Spleen (tissue), 11 donors: ENCODE measurements at regions not wholly inside any gene's neighbourhood (a gene's known extent, or its start where the extent isn't known, plus 50 kb on each side); places are given as distances from the start of the nearest gene placed in this dataset.
"Not testable (repeated sequence)": the region's sequence is repeated elsewhere in the genome, so short reads cannot be mapped to it uniquely, and the experiment has no call there.

Source experiments
- DNase-seq: peaks from one replicate; pipeline ENCODE4 v3.0.0-alpha.2; 2020
- H3K27ac ChIP-seq, 8 donors: fragments of 200-600 bp; sonication (generic) in 7 of 8; 1 replicate in 4 of 8; 2 replicates in 4 of 8; pipeline versions ENCODE4 v1.5.0 to v1.8.0; 2016 to 2021; ENCODE audit warnings: inconsistent platforms in 4 of 8, mild to moderate bottlenecking in 4 of 8, moderate library complexity in 1 of 8
- H3K27me3 ChIP-seq, 7 donors: fragments of 200-600 bp; sonication (generic) in 6 of 7; replicated peaks in 1 of 7; 1 replicate in 4 of 7; 2 replicates in 3 of 7; pipeline versions ENCODE4 v1.5.0 to v1.8.0; 2016 to 2021; ENCODE audit warnings: inconsistent platforms in 3 of 7, mild to moderate bottlenecking in 1 of 7
- H3K36me3 ChIP-seq, 6 donors: fragments of 200-600 bp; sonication (generic) in 5 of 6; 1 replicate in 4 of 6; 2 replicates in 2 of 6; pipeline versions ENCODE4 v1.5.0 to v1.8.0; 2016 to 2021; ENCODE audit warnings: inconsistent platforms in 2 of 6
- H3K4me1 ChIP-seq, 6 donors: fragments of 200-600 bp; sonication (generic) in 5 of 6; 1 replicate in 3 of 6; 2 replicates in 3 of 6; pipeline versions ENCODE4 v1.5.0 to v1.8.0; 2016 to 2021; ENCODE audit warnings: inconsistent platforms in 3 of 6
- H3K4me3 ChIP-seq, 8 donors: fragments of 200-600 bp; sonication (generic) in 7 of 8; 1 replicate in 4 of 8; 2 replicates in 4 of 8; pipeline versions ENCODE4 v1.5.0 to v1.8.0; 2016 to 2021; ENCODE audit warnings: inconsistent platforms in 4 of 8, mild to moderate bottlenecking in 4 of 8, moderate library complexity in 2 of 8
- H3K9me3 ChIP-seq, 8 donors: fragments of 200-600 bp; sonication (generic) in 7 of 8; 1 replicate in 4 of 8; 2 replicates in 4 of 8; pipeline versions ENCODE4 v1.5.0 to v1.8.0; 2016 to 2021; ENCODE audit warnings: inconsistent platforms in 4 of 8
- POLR2A ChIP-seq, 3 donors: fragments of 450-650 bp; IDR thresholded peaks; one replicate each; pipeline ENCODE4 v1.5.1; 2017; ENCODE audit warnings: antibody characterized with exemption in 3 of 3, mild to moderate bottlenecking in 1 of 3
- POLR2AphosphoS5 ChIP-seq, 3 donors: sonication (generic); formaldehyde crosslinking; IDR thresholded peaks; one replicate each; pipeline ENCODE4 v1.5.1; 2017; ENCODE audit warnings: antibody characterized with exemption in 3 of 3
- WGBS, 5 donors: extraction: QIAGEN DNeasy Blood & Tissue Kit in 3 of 5; methylation state at CpG; one replicate each; pipeline versions ENCODE4 v1.1.5 to v1.1.7; 2013 to 2018; 5-methylcytosine and 5-hydroxymethylcytosine counted together
- intact Hi-C: fragments of 100-400 bp; cut with DNase I; formaldehyde crosslinking; loops from one replicate; pipeline ENCODE4 v1.15.0; 2023; ENCODE audit warnings: low total_unique reads
- TF ChIP-seq, protein P1 (sequence below), 11 experiments: fragments of 200-600 bp in 7 of 11; fragments of 450-650 bp in 4 of 11; sonication (generic) in 4 of 11; IDR thresholded peaks in 8 of 11; conservative IDR thresholded peaks in 3 of 11; 1 replicate in 7 of 11; 2 replicates in 4 of 11; pipeline versions ENCODE4 v1.4.0 to v1.8.0; 2016 to 2021; ENCODE audit warnings: antibody characterized with exemption in 11 of 11, inconsistent platforms in 4 of 11, mild to moderate bottlenecking in 1 of 11
- donor health status: healthy with polysubstance abuse.
- donor health status: DM: no; HTN: no; CAD: no; lungs with moderate emphysema.
- donor health status: DM: no; HTN: no; CAD: no.
- donor health status: Bipolar disorder and iron deficiency.
- donor health status: healthy.
- donor health status: DM: no; HTN: no; CAD: no.
- donor health status: DM: yes; HTN: yes; CAD: no.

DNA sequence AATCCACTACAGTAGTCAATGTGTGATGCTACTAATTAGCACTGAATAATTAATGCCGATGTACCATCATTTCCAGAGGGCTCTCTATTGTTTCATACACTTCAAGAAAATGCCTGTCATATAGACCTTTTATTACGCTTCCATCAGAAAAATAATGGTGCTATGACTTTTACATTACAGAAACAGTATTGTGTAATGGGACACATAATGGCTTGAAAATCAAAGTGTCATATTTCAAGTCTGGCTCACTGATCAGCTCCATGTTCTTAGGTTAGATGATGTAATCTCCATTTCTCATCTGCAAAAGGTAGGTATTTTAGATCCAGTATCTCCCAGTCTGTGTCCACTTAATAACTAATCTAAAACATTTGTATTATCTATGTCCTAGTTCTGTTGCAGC lies 990.6 kb upstream of the TYRP1 start:
- intact Hi-C loops: no loop called here
- 81 to 88% (median 84%) methylated on average over 2 of the region's 2 CpGs for WGBS, 5 donors

DNA sequence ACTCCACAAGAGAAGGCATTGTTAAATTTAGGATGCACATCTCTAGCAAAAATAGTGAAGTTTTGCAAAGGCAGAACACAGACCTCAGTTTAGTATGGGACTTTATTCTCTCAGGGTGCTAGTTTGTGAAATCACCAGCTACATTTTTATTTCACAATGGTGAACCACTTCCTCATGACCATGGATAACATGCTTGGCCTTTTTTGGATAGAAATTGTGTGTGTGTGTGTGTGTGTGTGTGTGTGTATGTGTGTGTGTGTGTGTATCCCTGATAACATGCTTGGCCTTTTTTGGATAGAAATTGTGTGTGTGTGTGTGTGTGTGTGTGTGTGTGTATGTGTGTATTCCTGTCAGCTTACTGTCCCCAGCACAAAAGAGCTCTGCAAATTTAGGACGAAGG lies 989.0 kb upstream of the TYRP1 start:
- WGBS, 5 donors: 0 to 61% (median 25%) methylated on average over 1 of the region's 1 CpG
- DNase-seq, H3K36me3 ChIP-seq, intact Hi-C loops, H3K27ac ChIP-seq, H3K4me3 ChIP-seq, H3K4me1 ChIP-seq, H3K27me3 ChIP-seq: not testable (repeated sequence)
- peaks cover 0 to 12% (median 0%) of the 10 kb centered on the region in 8 donors for H3K9me3 ChIP-seq

More for the DNA sequence above, 990.6 kb upstream of the TYRP1 start:
- no peak overlapping the region for H3K27ac ChIP-seq
- H3K36me3 ChIP-seq: no peaks in the 10 kb centered on the region
- H3K4me3 ChIP-seq: no peak overlapping the region
- no peaks in the 10 kb centered on the region for H3K4me1 ChIP-seq
- H3K27me3 ChIP-seq: no peaks in the 10 kb centered on the region
- H3K9me3 ChIP-seq: peaks cover 0 to 5% (median 0%) of the 10 kb centered on the region in 8 donors
- no peak for DNase-seq
- TF ChIP-seq POLR2A (IDR thresholded peaks at IDR 0.05): no peak
- TF ChIP-seq, protein P1, sequence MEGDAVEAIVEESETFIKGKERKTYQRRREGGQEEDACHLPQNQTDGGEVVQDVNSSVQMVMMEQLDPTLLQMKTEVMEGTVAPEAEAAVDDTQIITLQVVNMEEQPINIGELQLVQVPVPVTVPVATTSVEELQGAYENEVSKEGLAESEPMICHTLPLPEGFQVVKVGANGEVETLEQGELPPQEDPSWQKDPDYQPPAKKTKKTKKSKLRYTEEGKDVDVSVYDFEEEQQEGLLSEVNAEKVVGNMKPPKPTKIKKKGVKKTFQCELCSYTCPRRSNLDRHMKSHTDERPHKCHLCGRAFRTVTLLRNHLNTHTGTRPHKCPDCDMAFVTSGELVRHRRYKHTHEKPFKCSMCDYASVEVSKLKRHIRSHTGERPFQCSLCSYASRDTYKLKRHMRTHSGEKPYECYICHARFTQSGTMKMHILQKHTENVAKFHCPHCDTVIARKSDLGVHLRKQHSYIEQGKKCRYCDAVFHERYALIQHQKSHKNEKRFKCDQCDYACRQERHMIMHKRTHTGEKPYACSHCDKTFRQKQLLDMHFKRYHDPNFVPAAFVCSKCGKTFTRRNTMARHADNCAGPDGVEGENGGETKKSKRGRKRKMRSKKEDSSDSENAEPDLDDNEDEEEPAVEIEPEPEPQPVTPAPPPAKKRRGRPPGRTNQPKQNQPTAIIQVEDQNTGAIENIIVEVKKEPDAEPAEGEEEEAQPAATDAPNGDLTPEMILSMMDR (IDR thresholded peaks at IDR 0.05 in 8 of 11, conservative IDR thresholded peaks at IDR 0.05 in 3 of 11): no peak
- TF ChIP-seq POLR2AphosphoS5 (IDR thresholded peaks at IDR 0.05): no peak

DNA sequence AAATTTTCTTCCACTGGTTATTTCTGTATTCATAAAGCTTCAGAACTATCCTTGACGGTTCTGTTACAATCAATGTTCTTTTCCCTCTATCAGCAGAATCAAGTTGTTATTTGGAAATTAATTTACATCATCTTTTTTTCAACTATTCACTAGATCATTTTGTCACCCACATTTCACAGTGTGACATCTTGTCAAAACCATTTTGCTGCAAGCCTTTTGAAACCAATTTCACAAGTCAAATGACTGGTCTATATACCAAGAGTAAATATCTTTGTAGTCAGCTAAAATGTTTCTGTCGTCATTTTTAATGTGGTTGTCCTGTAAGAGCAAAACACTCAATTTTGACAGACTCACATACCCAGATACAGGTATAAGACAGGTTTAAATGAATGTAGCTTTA lies 984.3 kb upstream of the TYRP1 start:
- no peaks in the 10 kb centered on the region for H3K4me1 ChIP-seq
- H3K27ac ChIP-seq: no peak overlapping the region
- H3K36me3 ChIP-seq: no peaks in the 10 kb centered on the region
- H3K9me3 ChIP-seq: peaks cover 0 to 23% (median 2%) of the 10 kb centered on the region in 8 donors
- no peak overlapping the region for H3K4me3 ChIP-seq
- no peak for TF ChIP-seq POLR2AphosphoS5 (IDR thresholded peaks at IDR 0.05)
- no peak for TF ChIP-seq POLR2A (IDR thresholded peaks at IDR 0.05)
- TF ChIP-seq, protein P1 (IDR thresholded peaks at IDR 0.05 in 8 of 11, conservative IDR thresholded peaks at IDR 0.05 in 3 of 11): no peak
- DNase-seq: no peak
- 74 to 86% (median 79%) methylated on average over 2 of the region's 2 CpGs for WGBS, 5 donors
- intact Hi-C loops: no loop called here
- H3K27me3 ChIP-seq: no peaks in the 10 kb centered on the region

DNA sequence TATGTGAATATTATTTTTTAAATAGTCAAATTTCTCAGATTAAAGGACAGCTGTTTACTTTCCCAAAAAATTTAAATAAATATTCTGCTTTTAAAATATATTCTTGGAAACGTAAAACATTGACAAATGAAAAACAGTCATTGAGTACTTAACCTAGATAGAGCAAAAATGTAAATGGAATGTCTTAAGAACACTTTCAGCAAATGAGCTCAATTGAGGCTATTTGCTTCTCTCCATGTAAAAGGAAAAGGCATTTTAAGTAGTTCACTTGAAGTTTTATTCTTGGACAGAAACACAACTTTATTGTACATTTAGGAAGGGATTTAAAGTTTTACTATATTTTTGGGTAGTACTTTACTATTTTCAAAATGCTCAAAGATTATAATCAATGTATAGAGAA lies 983.6 kb upstream of the TYRP1 start:
- Histone ChIP-seq H3K9me3 (peaks cover 0 to 21% (median 2%) of the 10 kb centered on the region in 8 donors), H3K27me3 (no peaks in the 10 kb centered on the region), H3K4me1 (no peaks in the 10 kb centered on the region), H3K36me3 (no peaks in the 10 kb centered on the region), H3K27ac (no peak overlapping the region), H3K4me3 (no peak overlapping the region)
- intact Hi-C loops: no loop called here
- TF ChIP-seq, protein P1 (IDR thresholded peaks at IDR 0.05 in 8 of 11, conservative IDR thresholded peaks at IDR 0.05 in 3 of 11): no peak
- TF ChIP-seq POLR2A (IDR thresholded peaks at IDR 0.05) (no peak), POLR2AphosphoS5 (IDR thresholded peaks at IDR 0.05) (no peak)
- no peak for DNase-seq
- 0 to 58% (median 25%) methylated on average over 1 of the region's 1 CpG for WGBS, 5 donors

DNA sequence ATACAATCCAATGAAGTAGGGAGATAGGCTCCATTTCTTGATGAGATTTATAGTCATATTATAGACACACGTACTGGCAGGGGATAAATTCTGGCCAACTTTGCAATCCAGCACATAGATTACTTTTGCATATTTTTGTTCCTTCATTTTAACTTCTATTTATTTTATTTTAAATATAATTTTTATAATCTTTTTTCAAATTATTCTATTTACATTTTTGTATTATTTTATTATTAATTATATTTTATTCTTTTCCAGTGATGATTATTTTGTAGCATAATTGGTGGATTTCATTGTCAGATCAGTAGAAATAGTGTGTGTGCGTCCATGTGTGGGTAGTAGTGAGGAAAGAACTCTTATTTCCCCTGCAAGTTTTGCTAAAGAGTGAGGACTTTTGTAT lies 980.1 kb upstream of the TYRP1 start:
- 72 to 85% (median 83%) methylated on average over 2 of the region's 2 CpGs for WGBS, 5 donors
- no peak for DNase-seq
- no peaks in the 10 kb centered on the region for H3K4me1 ChIP-seq
- H3K4me3 ChIP-seq: no peak overlapping the region
- no peaks in the 10 kb centered on the region for H3K36me3 ChIP-seq
- TF ChIP-seq, protein P1 (IDR thresholded peaks at IDR 0.05 in 8 of 11, conservative IDR thresholded peaks at IDR 0.05 in 3 of 11): no peak
- TF ChIP-seq POLR2A (IDR thresholded peaks at IDR 0.05) (no peak), POLR2AphosphoS5 (IDR thresholded peaks at IDR 0.05) (no peak)
- H3K27me3 ChIP-seq: no peaks in the 10 kb centered on the region
- intact Hi-C loops: no loop called here
- peaks cover 0 to 16% (median 2%) of the 10 kb centered on the region in 8 donors for H3K9me3 ChIP-seq
- H3K27ac ChIP-seq: no peak overlapping the region
